ENCODE measurements at regions not wholly inside any gene's neighbourhood (a gene's known extent, or its start where the extent isn't known, plus 50 kb on each side); places are given as distances from the start of the nearest gene placed in this dataset.
A peak's percentile ranks its signal among the peaks of the same experiment; 100 is the strongest.

- TF ChIP-seq E2F8 (IDR thresholded peaks at IDR 0.05; ENCODE audit: low read depth, partially characterized antibody) (no peak), EP300 (IDR thresholded peaks at IDR 0.05; ENCODE audit: borderline replicate concordance in 1 of 2, control insufficient read depth in 1 of 2, low read depth in 2 of 2, low read length in 2 of 2) (peak; percentile 48 to 50; a peak in 2 of 4 replicates), CUX1 (IDR thresholded peaks at IDR 0.05; ENCODE audit: insufficient replicate concordance, low read depth, low read length) (no peak), SPI1 (IDR thresholded peaks at IDR 0.05; ENCODE audit: borderline replicate concordance, insufficient read depth, low read depth, low read length) (no peak), ZNF687 (IDR thresholded peaks at IDR 0.05) (peak; percentile 44; the same call in 1 of the 2 replicates), SUZ12 (IDR thresholded peaks at IDR 0.05; ENCODE audit: unreplicated experiment) (no peak), BACH1 (IDR thresholded peaks at IDR 0.05; ENCODE audit: borderline replicate concordance) (no peak), CHD4 (IDR thresholded peaks at IDR 0.05) (no peak), CREB1 (IDR thresholded peaks at IDR 0.05; ENCODE audit: low read depth) (peak; percentile 53; the same call in 1 of the 2 replicates), SIN3A (IDR thresholded peaks at IDR 0.05; ENCODE audit: low read depth, low read length) (no peak), RFX5 (IDR thresholded peaks at IDR 0.05; ENCODE audit: low read depth, low read length) (no peak), GATAD2B (conservative IDR thresholded peaks at IDR 0.05; ENCODE audit: low read depth) (no peak), ZNF207 (IDR thresholded peaks at IDR 0.05; ENCODE audit: borderline replicate concordance) (no peak), CEBPZ (IDR thresholded peaks at IDR 0.05; ENCODE audit: low read depth, low read length) (no peak)
Measured at GRCh38 chr6:91719414-91719813, 1132.5 kb upstream of the MAP3K7 start (continued).

Data from GM12878 (cell line).